ENCODE measurements at regions not wholly inside any gene's neighbourhood (a gene's known extent, or its start where the extent isn't known, plus 50 kb on each side); places are given as distances from the start of the nearest gene placed in this dataset.

DNA sequence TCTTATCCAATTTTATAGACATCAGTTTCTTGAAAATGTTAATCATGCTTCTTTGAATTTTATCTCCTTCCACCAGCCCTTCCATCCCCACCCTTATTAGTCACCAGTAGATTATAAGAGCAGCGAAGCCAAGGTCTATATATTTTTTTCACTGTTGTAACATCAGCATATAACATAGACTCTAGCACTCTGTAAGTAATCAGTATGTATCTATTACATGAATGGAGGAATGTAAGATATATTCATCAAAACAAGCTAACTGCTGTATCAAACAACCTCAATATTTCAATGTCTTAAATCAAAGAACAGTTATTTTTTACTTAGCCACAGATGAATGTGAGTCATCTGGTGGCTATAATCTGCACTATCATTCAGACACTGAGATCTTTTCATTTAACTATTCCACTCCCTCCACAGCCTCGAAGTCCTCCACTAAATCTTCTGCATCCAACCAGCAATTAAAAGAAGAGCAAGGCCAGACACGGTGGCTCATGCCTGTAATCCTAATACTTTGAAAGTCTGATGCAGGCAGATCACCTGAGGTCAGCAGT is 178.9 kb downstream of the CENPC start:
- ChIA-PET POLR2A (no interaction called here), CTCF (no interaction called here)
- no peaks in the 10 kb centered on the region for H3K27me3 ChIP-seq (ENCODE audit: insufficient read depth)
- no peak overlapping the region for H3K9ac ChIP-seq
- no peaks in the 10 kb centered on the region for H3F3A ChIP-seq (replicated peaks; ENCODE audit: insufficient read depth)
- 0% methylated on average over 3 of the region's 3 CpGs for WGBS (ENCODE audit: low lambda C conversion rate)
- H3K4me2 ChIP-seq, result no peak overlapping the region
- H4K20me1 ChIP-seq (ENCODE audit: insufficient read depth), result no peaks in the 10 kb centered on the region
- no peaks in the 10 kb centered on the region for H3K79me2 ChIP-seq (ENCODE audit: insufficient read depth)
- no peaks in the 10 kb centered on the region for H3K36me3 ChIP-seq (replicated peaks in 1 of 2; ENCODE audit: control insufficient read depth in 1 of 2, insufficient read depth in 2 of 2, low read length in 1 of 2)
- H3K27ac ChIP-seq (ENCODE audit: low read depth in 2 of 2, low read length in 1 of 2), result no peak overlapping the region
- H3K4me3 ChIP-seq (ENCODE audit: low read depth in 2 of 2, low read length in 1 of 2), result no peak overlapping the region
- no peaks in the 10 kb centered on the region for H3K9me2 ChIP-seq
- H2AFZ ChIP-seq (ENCODE audit: low read depth), result no peak overlapping the region
- TF ChIP-seq, protein P1, sequence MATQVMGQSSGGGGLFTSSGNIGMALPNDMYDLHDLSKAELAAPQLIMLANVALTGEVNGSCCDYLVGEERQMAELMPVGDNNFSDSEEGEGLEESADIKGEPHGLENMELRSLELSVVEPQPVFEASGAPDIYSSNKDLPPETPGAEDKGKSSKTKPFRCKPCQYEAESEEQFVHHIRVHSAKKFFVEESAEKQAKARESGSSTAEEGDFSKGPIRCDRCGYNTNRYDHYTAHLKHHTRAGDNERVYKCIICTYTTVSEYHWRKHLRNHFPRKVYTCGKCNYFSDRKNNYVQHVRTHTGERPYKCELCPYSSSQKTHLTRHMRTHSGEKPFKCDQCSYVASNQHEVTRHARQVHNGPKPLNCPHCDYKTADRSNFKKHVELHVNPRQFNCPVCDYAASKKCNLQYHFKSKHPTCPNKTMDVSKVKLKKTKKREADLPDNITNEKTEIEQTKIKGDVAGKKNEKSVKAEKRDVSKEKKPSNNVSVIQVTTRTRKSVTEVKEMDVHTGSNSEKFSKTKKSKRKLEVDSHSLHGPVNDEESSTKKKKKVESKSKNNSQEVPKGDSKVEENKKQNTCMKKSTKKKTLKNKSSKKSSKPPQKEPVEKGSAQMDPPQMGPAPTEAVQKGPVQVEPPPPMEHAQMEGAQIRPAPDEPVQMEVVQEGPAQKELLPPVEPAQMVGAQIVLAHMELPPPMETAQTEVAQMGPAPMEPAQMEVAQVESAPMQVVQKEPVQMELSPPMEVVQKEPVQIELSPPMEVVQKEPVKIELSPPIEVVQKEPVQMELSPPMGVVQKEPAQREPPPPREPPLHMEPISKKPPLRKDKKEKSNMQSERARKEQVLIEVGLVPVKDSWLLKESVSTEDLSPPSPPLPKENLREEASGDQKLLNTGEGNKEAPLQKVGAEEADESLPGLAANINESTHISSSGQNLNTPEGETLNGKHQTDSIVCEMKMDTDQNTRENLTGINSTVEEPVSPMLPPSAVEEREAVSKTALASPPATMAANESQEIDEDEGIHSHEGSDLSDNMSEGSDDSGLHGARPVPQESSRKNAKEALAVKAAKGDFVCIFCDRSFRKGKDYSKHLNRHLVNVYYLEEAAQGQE (IDR thresholded peaks at IDR 0.05; ENCODE audit: low read depth, low read length), result no peak
- no peak for DNase-seq
- no peaks in the 10 kb centered on the region for H3K9me3 ChIP-seq
- H3K4me1 ChIP-seq (ENCODE audit: control insufficient read depth in 1 of 2, insufficient read depth in 2 of 2, low read depth in 1 of 2, low read length in 1 of 2), result no peaks in the 10 kb centered on the region

DNA sequence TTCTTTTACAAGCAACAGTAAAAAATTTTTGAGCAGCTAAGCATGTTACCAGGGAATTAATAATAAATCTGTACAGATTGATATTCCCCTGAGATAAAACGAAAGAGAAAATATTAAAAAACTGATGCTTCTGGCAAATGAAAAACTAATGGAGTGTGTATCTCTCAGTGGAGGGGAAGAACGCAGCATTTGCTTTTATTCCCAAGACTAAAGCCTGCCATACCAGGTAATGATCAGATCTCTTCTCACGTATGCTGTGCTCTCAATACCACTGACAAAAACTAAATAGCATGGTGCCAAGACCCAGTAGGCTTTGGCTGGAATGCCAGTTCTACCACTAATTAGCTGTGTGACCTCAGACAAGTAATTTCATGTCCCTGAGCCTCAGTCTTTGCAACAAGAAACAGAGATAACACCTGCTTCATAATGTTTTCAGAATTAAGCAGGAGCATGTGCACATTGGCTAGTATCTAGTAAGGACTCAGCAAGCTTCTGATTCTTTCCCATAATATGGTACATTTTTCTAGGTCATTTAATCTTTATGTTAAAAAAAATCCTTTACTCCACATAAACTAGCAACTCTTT is 179.6 kb downstream of the CENPC start:
- Histone ChIP-seq H3K4me1 (ENCODE audit: control insufficient read depth in 1 of 2, insufficient read depth in 2 of 2, low read depth in 1 of 2, low read length in 1 of 2) (no peaks in the 10 kb centered on the region), H3K9ac (no peak overlapping the region), H3K4me3 (ENCODE audit: low read depth in 2 of 2, low read length in 1 of 2) (no peak overlapping the region), H3K27me3 (ENCODE audit: insufficient read depth) (no peaks in the 10 kb centered on the region), H2AFZ (ENCODE audit: low read depth) (no peak overlapping the region), H3K4me2 (no peak overlapping the region), H3K27ac (ENCODE audit: low read depth in 2 of 2, low read length in 1 of 2) (no peak overlapping the region), H3K9me3 (no peaks in the 10 kb centered on the region), H3K9me2 (no peaks in the 10 kb centered on the region), H3K36me3 (replicated peaks in 1 of 2; ENCODE audit: control insufficient read depth in 1 of 2, insufficient read depth in 2 of 2, low read length in 1 of 2) (no peaks in the 10 kb centered on the region), H3F3A (replicated peaks; ENCODE audit: insufficient read depth) (no peaks in the 10 kb centered on the region), H4K20me1 (ENCODE audit: insufficient read depth) (no peaks in the 10 kb centered on the region), H3K79me2 (ENCODE audit: insufficient read depth) (no peaks in the 10 kb centered on the region)
- CTCF ChIA-PET, result interaction anchor here (1.3 kb wide), 1 partner anchor 30 kb away, joined by 3 read pairs; no protein-coding TSS in a partner anchor
- DNase-seq, result no peak
- WGBS (ENCODE audit: low lambda C conversion rate), result 2% methylated on average over 3 of the region's 3 CpGs
- POLR2A ChIA-PET, result no interaction called here
- TF ChIP-seq, protein P2, sequence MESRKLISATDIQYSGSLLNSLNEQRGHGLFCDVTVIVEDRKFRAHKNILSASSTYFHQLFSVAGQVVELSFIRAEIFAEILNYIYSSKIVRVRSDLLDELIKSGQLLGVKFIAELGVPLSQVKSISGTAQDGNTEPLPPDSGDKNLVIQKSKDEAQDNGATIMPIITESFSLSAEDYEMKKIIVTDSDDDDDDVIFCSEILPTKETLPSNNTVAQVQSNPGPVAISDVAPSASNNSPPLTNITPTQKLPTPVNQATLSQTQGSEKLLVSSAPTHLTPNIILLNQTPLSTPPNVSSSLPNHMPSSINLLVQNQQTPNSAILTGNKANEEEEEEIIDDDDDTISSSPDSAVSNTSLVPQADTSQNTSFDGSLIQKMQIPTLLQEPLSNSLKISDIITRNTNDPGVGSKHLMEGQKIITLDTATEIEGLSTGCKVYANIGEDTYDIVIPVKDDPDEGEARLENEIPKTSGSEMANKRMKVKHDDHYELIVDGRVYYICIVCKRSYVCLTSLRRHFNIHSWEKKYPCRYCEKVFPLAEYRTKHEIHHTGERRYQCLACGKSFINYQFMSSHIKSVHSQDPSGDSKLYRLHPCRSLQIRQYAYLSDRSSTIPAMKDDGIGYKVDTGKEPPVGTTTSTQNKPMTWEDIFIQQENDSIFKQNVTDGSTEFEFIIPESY (IDR thresholded peaks at IDR 0.05; ENCODE audit: borderline replicate concordance, low read depth), result no peak
- TF ChIP-seq RFX5 (IDR thresholded peaks at IDR 0.05; ENCODE audit: low read length), result no peak
- TF ChIP-seq SIN3A (IDR thresholded peaks at IDR 0.05; ENCODE audit: borderline replicate concordance, low read depth, low read length), result no peak
- TF ChIP-seq, protein P3, sequence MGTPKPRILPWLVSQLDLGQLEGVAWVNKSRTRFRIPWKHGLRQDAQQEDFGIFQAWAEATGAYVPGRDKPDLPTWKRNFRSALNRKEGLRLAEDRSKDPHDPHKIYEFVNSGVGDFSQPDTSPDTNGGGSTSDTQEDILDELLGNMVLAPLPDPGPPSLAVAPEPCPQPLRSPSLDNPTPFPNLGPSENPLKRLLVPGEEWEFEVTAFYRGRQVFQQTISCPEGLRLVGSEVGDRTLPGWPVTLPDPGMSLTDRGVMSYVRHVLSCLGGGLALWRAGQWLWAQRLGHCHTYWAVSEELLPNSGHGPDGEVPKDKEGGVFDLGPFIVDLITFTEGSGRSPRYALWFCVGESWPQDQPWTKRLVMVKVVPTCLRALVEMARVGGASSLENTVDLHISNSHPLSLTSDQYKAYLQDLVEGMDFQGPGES (IDR thresholded peaks at IDR 0.05; ENCODE audit: low read depth, low read length), result no peak
- TF ChIP-seq GABPA (IDR thresholded peaks at IDR 0.05; ENCODE audit: low read depth), result no peak
- no peak for TF ChIP-seq POLR2AphosphoS5 (IDR thresholded peaks at IDR 0.05; ENCODE audit: low read depth, low read length)
- no peak for TF ChIP-seq JUND (IDR thresholded peaks at IDR 0.05)
- TF ChIP-seq FOXM1 (IDR thresholded peaks at IDR 0.05; ENCODE audit: low read depth), result no peak
- TF ChIP-seq TAF1 (IDR thresholded peaks at IDR 0.05; ENCODE audit: borderline replicate concordance, low read depth, low read length), result no peak
- TF ChIP-seq MEF2A (IDR thresholded peaks at IDR 0.05; ENCODE audit: borderline replicate concordance, low read depth), result no peak
- TF ChIP-seq TCF12 (IDR thresholded peaks at IDR 0.05), result no peak
- no peak for TF ChIP-seq EP300 (IDR thresholded peaks at IDR 0.05; ENCODE audit: borderline replicate concordance in 1 of 2, low read depth in 1 of 2, low read length in 1 of 2)

Data from SK-N-SH (cell line).